Natural killer cell (primary cell): ENCODE measurements at regions not wholly inside any gene's neighbourhood (a gene's known extent, or its start where the extent isn't known, plus 50 kb on each side); places are given as distances from the start of the nearest gene placed in this dataset.
A peak's percentile ranks its signal among the peaks of the same experiment; 100 is the strongest.

ENCODE experiments used
- ATAC-seq, 3 donors: fragments of 150-1000 bp in 2 of 3; fragments of 200-7000 bp in 1 of 3; cut with Tn5 transposase; 1 replicate in 1 of 3; 2 replicates in 2 of 3; pipeline ENCODE4 v1.10.0; 2021; ENCODE audit warnings: mild to moderate bottlenecking in 2 of 3, moderate library complexity in 2 of 3
- DNase-seq, 2 donors: peaks; one replicate each; pipeline versions ENCODE4 v3.0.0 to v3.0.0-alpha.2; 2013 to 2021; ENCODE audit warnings: mixed read lengths in 1 of 2
- H3K27ac ChIP-seq: one replicate; pipeline ENCODE4 v1.5.1; 2013; ENCODE audit warnings: mild to moderate bottlenecking, low read length
- H3K27me3 ChIP-seq: one replicate; pipeline ENCODE4 v1.6.1; 2013; ENCODE audit warnings: low read length; ENCODE audit not compliant: control insufficient read depth, insufficient read depth
- H3K36me3 ChIP-seq: one replicate; pipeline ENCODE4 v1.6.1; 2013; ENCODE audit warnings: low read length; ENCODE audit not compliant: control insufficient read depth, insufficient read depth
- H3K4me1 ChIP-seq: one replicate; pipeline ENCODE4 v1.6.1; 2013; ENCODE audit warnings: low read length; ENCODE audit not compliant: control insufficient read depth, insufficient read depth
- H3K4me3 ChIP-seq: one replicate; pipeline ENCODE4 v1.5.1; 2013; ENCODE audit warnings: low read length
- H3K9me3 ChIP-seq: one replicate; pipeline ENCODE4 v1.6.1; 2013; ENCODE audit warnings: low read length; ENCODE audit not compliant: control insufficient read depth, insufficient read depth
- H3K27ac Mint-ChIP-seq, 2 donors: one replicate each; pipeline ENCODE4 v1.8.0; 2022; ENCODE audit warnings: mild to moderate bottlenecking in 2 of 2, mixed read lengths in 2 of 2, moderate library complexity in 1 of 2
- H3K27me3 Mint-ChIP-seq, 2 donors: one replicate each; pipeline ENCODE4 v1.8.0; 2022; ENCODE audit warnings: low read depth in 2 of 2, mixed read lengths in 2 of 2
- H3K36me3 Mint-ChIP-seq: one replicate; pipeline ENCODE4 v1.8.0; 2022; ENCODE audit warnings: mixed read lengths
- H3K4me1 Mint-ChIP-seq, 2 donors: one replicate each; pipeline ENCODE4 v1.8.0; 2022; ENCODE audit warnings: mixed read lengths in 2 of 2
- H3K4me3 Mint-ChIP-seq: one replicate; pipeline ENCODE4 v1.8.0; 2022; ENCODE audit warnings: mild to moderate bottlenecking, moderate library complexity, mixed read lengths
- H3K9me3 Mint-ChIP-seq, 2 donors: one replicate each; pipeline ENCODE4 v1.8.0; 2022; ENCODE audit warnings: mixed read lengths in 2 of 2
- CTCF ChIP-seq: fragments of 200-600 bp; IDR thresholded peaks from one replicate; pipeline ENCODE4 v1.8.0; 2022; ENCODE audit warnings: antibody characterized with exemption
- WGBS: methylation state at CpG from one replicate; pipeline ENCODE4 v1.1.7; 2013; ENCODE audit warnings: missing lambda C conversion rate; ENCODE audit not compliant: insufficient coverage; 5-methylcytosine and 5-hydroxymethylcytosine counted together
- intact Hi-C: fragments of 100-400 bp; cut with micrococcal nuclease; formaldehyde crosslinking; loops from one replicate; pipeline ENCODE4 v1.14.2; 2022

- DNase-seq (peak in 1 of 2 donors; percentile 37), ATAC-seq (no peak)
- no peak for TF ChIP-seq CTCF
- intact Hi-C loops: loop anchor here (5.0 kb wide), 4 partner anchors 37 to 262 kb away; no protein-coding TSS in a partner anchor
- Mint-ChIP-seq H3K27ac (peak overlapping the region; percentile 64 to 80), H3K4me3 (peak overlapping the region; percentile 70), H3K4me1 (peaks cover 72 to 76% of the 10 kb centered on the region in 2 donors), H3K9me3 (no peaks in the 10 kb centered on the region), H3K27me3 (no peaks in the 10 kb centered on the region), H3K36me3 (peaks cover 14% of the 10 kb centered on the region)
- Histone ChIP-seq H3K27ac (no peak overlapping the region), H3K27me3 (no peaks in the 10 kb centered on the region), H3K4me1 (peaks cover 7% of the 10 kb centered on the region), H3K4me3 (no peak overlapping the region), H3K9me3 (no peaks in the 10 kb centered on the region), H3K36me3 (peaks cover 3% of the 10 kb centered on the region)
Observed at GRCh38 chr13:74024856-74025255, 109.3 kb downstream of the KLF12 start.

- Mint-ChIP-seq H3K9me3 (no peaks in the 10 kb centered on the region), H3K4me1 (peaks cover 67 to 72% of the 10 kb centered on the region in 2 donors), H3K36me3 (peaks cover 14% of the 10 kb centered on the region), H3K27me3 (no peaks in the 10 kb centered on the region), H3K4me3 (no peak overlapping the region), H3K27ac (peak overlapping the region; percentile 64 to 80)
- DNase-seq: no peak
- intact Hi-C loops: no loop called here
- ATAC-seq: no peak
- 92% methylated on average over 2 of the region's 4 CpGs for WGBS
- no peaks in the 10 kb centered on the region for H3K27me3 ChIP-seq
- H3K4me1 ChIP-seq: peaks cover 7% of the 10 kb centered on the region
- no peak for TF ChIP-seq CTCF
- H3K9me3 ChIP-seq: no peaks in the 10 kb centered on the region
- H3K4me3 ChIP-seq: no peak overlapping the region
- H3K36me3 ChIP-seq: peaks cover 3% of the 10 kb centered on the region
- no peak overlapping the region for H3K27ac ChIP-seq
Observed at GRCh38 chr13:74024314-74024713, 109.9 kb downstream of the KLF12 start.

GRCh38 chr13:74023484-74023883 is 110.7 kb downstream of the KLF12 start:
- Histone ChIP-seq H3K36me3 (peaks cover 3% of the 10 kb centered on the region), H3K4me3 (no peak overlapping the region), H3K27me3 (no peaks in the 10 kb centered on the region), H3K27ac (no peak overlapping the region), H3K9me3 (no peaks in the 10 kb centered on the region), H3K4me1 (peaks cover 7% of the 10 kb centered on the region)
- Mint-ChIP-seq H3K4me1 (peaks cover 67 to 72% of the 10 kb centered on the region in 2 donors), H3K9me3 (no peaks in the 10 kb centered on the region), H3K27me3 (no peaks in the 10 kb centered on the region), H3K27ac (peak overlapping the region; percentile 64 to 80), H3K36me3 (peaks cover 14% of the 10 kb centered on the region), H3K4me3 (no peak overlapping the region)
- DNase-seq (no peak), ATAC-seq (no peak)
- intact Hi-C loops: no loop called here
- 100% methylated on average over 2 of the region's 2 CpGs for WGBS
- TF ChIP-seq CTCF: no peak

- no peak overlapping the region for H3K4me3 ChIP-seq
- H3K4me3 Mint-ChIP-seq: no peak overlapping the region
- H3K4me1 ChIP-seq: peaks cover 2% of the 10 kb centered on the region
- no peaks in the 10 kb centered on the region for H3K9me3 Mint-ChIP-seq
- H3K27me3 ChIP-seq: no peaks in the 10 kb centered on the region
- peaks cover 14% of the 10 kb centered on the region for H3K36me3 Mint-ChIP-seq
- ATAC-seq: no peak
- H3K27ac Mint-ChIP-seq: peak overlapping the region; percentile 2 to 7
- 89% methylated on average over 1 of the region's 2 CpGs for WGBS
- H3K9me3 ChIP-seq: no peaks in the 10 kb centered on the region
- intact Hi-C loops: no loop called here
- DNase-seq: no peak
- no peak overlapping the region for H3K27ac ChIP-seq
- no peaks in the 10 kb centered on the region for H3K27me3 Mint-ChIP-seq
- TF ChIP-seq CTCF: no peak
- H3K4me1 Mint-ChIP-seq: peaks cover 64 to 67% of the 10 kb centered on the region in 2 donors
- H3K36me3 ChIP-seq: peaks cover 3% of the 10 kb centered on the region
Observed at GRCh38 chr13:74021505-74021904, 112.7 kb downstream of the KLF12 start.
